ENCODE measurements at regions not wholly inside any gene's neighbourhood (a gene's known extent, or its start where the extent isn't known, plus 50 kb on each side); places are given as distances from the start of the nearest gene placed in this dataset.

DNA sequence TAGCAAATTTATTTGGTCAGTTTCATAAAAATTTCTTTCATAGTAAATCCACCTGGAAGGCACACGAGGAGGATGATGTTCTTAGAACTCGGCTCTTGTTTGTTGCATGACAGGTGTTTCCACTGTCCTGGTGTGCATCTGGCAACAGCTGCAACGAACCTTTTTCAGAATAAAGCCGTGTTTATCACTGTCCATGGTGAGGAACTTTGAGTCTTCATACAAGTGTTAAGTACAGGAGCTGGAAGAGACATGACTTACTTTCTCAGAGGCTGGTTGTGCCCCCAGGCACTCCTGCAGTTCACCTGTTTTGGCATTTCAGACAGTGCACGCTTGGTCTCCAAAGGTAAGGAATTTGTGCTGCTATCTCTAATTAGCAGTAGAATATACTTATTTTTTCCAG is 97.1 kb downstream of the ADAMTS1 start:
- Histone ChIP-seq H3K9me3 (ENCODE audit: control extremely low read depth in 1 of 3, control insufficient read depth in 2 of 3, insufficient read depth in 1 of 3, low read length in 2 of 3) (no peaks in the 10 kb centered on the region), H3K27ac (ENCODE audit: low read length in 2 of 2) (no peak overlapping the region), H2AFZ (ENCODE audit: insufficient read depth, low read depth, low read length, poor library complexity, severe bottlenecking) (no peak overlapping the region), H3K4me1 (ENCODE audit: control insufficient read depth in 2 of 2, insufficient read depth in 2 of 2, low read length in 2 of 2) (no peaks in the 10 kb centered on the region), H3K36me3 (replicated peaks in 1 of 2; ENCODE audit: control extremely low read depth in 1 of 2, control insufficient read depth in 1 of 2, extremely low read depth in 1 of 2, insufficient read depth in 2 of 2, low read length in 1 of 2) (no peaks in the 10 kb centered on the region), H4K20me1 (ENCODE audit: control insufficient read depth, insufficient read depth, low read length, poor library complexity, severe bottlenecking) (no peaks in the 10 kb centered on the region), H3K4me3 (ENCODE audit: control extremely low read depth in 1 of 5, extremely low read depth in 1 of 5, insufficient read depth in 1 of 5, low read depth in 2 of 5, low read length in 4 of 5) (no peak overlapping the region), H3K27me3 (replicated peaks in 1 of 4; ENCODE audit: control extremely low read depth in 1 of 4, control insufficient read depth in 3 of 4, insufficient read depth in 4 of 4, low read length in 3 of 4) (peaks cover 0 to 2% (median 0%) of the 10 kb centered on the region in 4 experiments), H3K9ac (ENCODE audit: low read length) (no peak overlapping the region), H3K4me2 (replicated peaks; ENCODE audit: low read depth, low read length, poor library complexity, severe bottlenecking) (no peak overlapping the region), H3K79me2 (ENCODE audit: control insufficient read depth, insufficient read depth, low read length) (no peaks in the 10 kb centered on the region)
- Mint-ChIP-seq H3K27me3 (no peaks in the 10 kb centered on the region), H3K27ac (no peak overlapping the region), H3K4me1 (no peaks in the 10 kb centered on the region), H3K9me3 (ENCODE audit: insufficient read depth) (no peaks in the 10 kb centered on the region), H3K4me3 (no peak overlapping the region)
- ChIA-PET POLR2A (no interaction called here), CTCF (no interaction called here)
- TF ChIP-seq EZH2 (IDR thresholded peaks at IDR 0.05; ENCODE audit: borderline replicate concordance, insufficient read depth, low read depth, low read length, poor library complexity, severe bottlenecking), result no peak
- TF ChIP-seq, protein P1, sequence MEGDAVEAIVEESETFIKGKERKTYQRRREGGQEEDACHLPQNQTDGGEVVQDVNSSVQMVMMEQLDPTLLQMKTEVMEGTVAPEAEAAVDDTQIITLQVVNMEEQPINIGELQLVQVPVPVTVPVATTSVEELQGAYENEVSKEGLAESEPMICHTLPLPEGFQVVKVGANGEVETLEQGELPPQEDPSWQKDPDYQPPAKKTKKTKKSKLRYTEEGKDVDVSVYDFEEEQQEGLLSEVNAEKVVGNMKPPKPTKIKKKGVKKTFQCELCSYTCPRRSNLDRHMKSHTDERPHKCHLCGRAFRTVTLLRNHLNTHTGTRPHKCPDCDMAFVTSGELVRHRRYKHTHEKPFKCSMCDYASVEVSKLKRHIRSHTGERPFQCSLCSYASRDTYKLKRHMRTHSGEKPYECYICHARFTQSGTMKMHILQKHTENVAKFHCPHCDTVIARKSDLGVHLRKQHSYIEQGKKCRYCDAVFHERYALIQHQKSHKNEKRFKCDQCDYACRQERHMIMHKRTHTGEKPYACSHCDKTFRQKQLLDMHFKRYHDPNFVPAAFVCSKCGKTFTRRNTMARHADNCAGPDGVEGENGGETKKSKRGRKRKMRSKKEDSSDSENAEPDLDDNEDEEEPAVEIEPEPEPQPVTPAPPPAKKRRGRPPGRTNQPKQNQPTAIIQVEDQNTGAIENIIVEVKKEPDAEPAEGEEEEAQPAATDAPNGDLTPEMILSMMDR (IDR thresholded peaks at IDR 0.05), result no peak
- no peak for DNase-seq
- intact Hi-C loops (cut with micrococcal nuclease), result no loop called here
- no peak for ATAC-seq (ENCODE audit: low read depth)
- 80% methylated on average over 4 of the region's 5 CpGs for WGBS (ENCODE audit: insufficient coverage)

DNA sequence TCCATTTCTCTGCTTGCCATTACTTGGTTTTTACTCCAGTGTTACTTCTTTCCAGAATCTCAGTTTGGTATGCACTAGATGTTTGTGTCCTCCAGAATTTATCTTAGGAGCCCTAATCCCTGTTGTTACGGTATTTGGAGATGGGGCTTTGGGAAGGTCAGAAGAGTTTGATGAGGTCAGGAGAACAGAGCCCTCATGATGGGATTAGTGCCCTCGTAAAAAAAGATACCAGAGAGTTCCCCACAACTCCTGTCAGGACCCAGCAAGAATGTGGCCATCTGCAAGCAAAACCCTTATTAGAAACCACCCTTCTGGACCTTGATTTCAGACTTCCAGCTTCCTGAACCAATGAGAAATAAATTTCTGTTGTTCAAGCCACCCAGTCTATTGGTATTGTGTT is 98.0 kb downstream of the ADAMTS1 start:
- Histone ChIP-seq H4K20me1 (ENCODE audit: control insufficient read depth, insufficient read depth, low read length, poor library complexity, severe bottlenecking) (no peaks in the 10 kb centered on the region), H3K4me1 (ENCODE audit: control insufficient read depth in 2 of 2, insufficient read depth in 2 of 2, low read length in 2 of 2) (no peaks in the 10 kb centered on the region), H3K9ac (ENCODE audit: low read length) (no peak overlapping the region), H2AFZ (ENCODE audit: insufficient read depth, low read depth, low read length, poor library complexity, severe bottlenecking) (no peak overlapping the region), H3K79me2 (ENCODE audit: control insufficient read depth, insufficient read depth, low read length) (no peaks in the 10 kb centered on the region), H3K27ac (ENCODE audit: low read length in 2 of 2) (no peak overlapping the region), H3K4me3 (ENCODE audit: control extremely low read depth in 1 of 5, extremely low read depth in 1 of 5, insufficient read depth in 1 of 5, low read depth in 2 of 5, low read length in 4 of 5) (no peak overlapping the region), H3K27me3 (replicated peaks in 1 of 4; ENCODE audit: control extremely low read depth in 1 of 4, control insufficient read depth in 3 of 4, insufficient read depth in 4 of 4, low read length in 3 of 4) (peaks cover 0 to 2% (median 0%) of the 10 kb centered on the region in 4 experiments), H3K9me3 (ENCODE audit: control extremely low read depth in 1 of 3, control insufficient read depth in 2 of 3, insufficient read depth in 1 of 3, low read length in 2 of 3) (no peaks in the 10 kb centered on the region), H3K36me3 (replicated peaks in 1 of 2; ENCODE audit: control extremely low read depth in 1 of 2, control insufficient read depth in 1 of 2, extremely low read depth in 1 of 2, insufficient read depth in 2 of 2, low read length in 1 of 2) (no peaks in the 10 kb centered on the region), H3K4me2 (replicated peaks; ENCODE audit: low read depth, low read length, poor library complexity, severe bottlenecking) (no peak overlapping the region)
- ChIA-PET POLR2A (no interaction called here), CTCF (no interaction called here)
- Mint-ChIP-seq H3K27me3 (no peaks in the 10 kb centered on the region), H3K9me3 (ENCODE audit: insufficient read depth) (no peaks in the 10 kb centered on the region), H3K27ac (no peak overlapping the region), H3K4me1 (no peaks in the 10 kb centered on the region), H3K4me3 (no peak overlapping the region)
- ATAC-seq (ENCODE audit: low read depth) (no peak), DNase-seq (no peak)
- intact Hi-C loops (cut with micrococcal nuclease), result no loop called here
- no peak for TF ChIP-seq EZH2 (IDR thresholded peaks at IDR 0.05; ENCODE audit: borderline replicate concordance, insufficient read depth, low read depth, low read length, poor library complexity, severe bottlenecking)
- TF ChIP-seq, protein P1 (IDR thresholded peaks at IDR 0.05), result no peak
- 60% methylated on average over 1 of the region's 2 CpGs for WGBS (ENCODE audit: insufficient coverage)

Measured in B cell (primary cell).